ENCODE measurements at regions not wholly inside any gene's neighbourhood (a gene's known extent, or its start where the extent isn't known, plus 50 kb on each side); places are given as distances from the start of the nearest gene placed in this dataset.
A peak's percentile ranks its signal among the peaks of the same experiment; 100 is the strongest.

GRCh38 chr10:32166365-32166764, 110.1 kb upstream of the KIF5B start:
- H2AFZ ChIP-seq (ENCODE audit: low read depth, low read length): no peak overlapping the region
- FAIRE-seq: no peak
- no peak for ATAC-seq
- H3K9me1 ChIP-seq (ENCODE audit: control insufficient read depth, insufficient read depth, low read length): no peaks in the 10 kb centered on the region
- H4K20me1 ChIP-seq (replicated peaks; ENCODE audit: control insufficient read depth, insufficient read depth, low read length): no peaks in the 10 kb centered on the region
- H3K4me3 ChIP-seq: no peak overlapping the region
- H3K4me2 ChIP-seq (ENCODE audit: insufficient read depth, low read length): no peak overlapping the region
- TF ChIP-seq ZNF253 (CRISPR knock-in tag; conservative IDR thresholded peaks at IDR 0.05) (no peak), ZBTB26 (CRISPR knock-in tag; IDR thresholded peaks at IDR 0.05) (no peak), ZNF311 (CRISPR knock-in tag; IDR thresholded peaks at IDR 0.05) (no peak)
- no peaks in the 10 kb centered on the region for H3K9me3 ChIP-seq (replicated peaks; ENCODE audit: control insufficient read depth, insufficient read depth, low read depth, low read length)
- H3K4me1 ChIP-seq (replicated peaks in 1 of 2; ENCODE audit: control insufficient read depth in 2 of 2, insufficient read depth in 2 of 2, low read length in 2 of 2): no peaks in the 10 kb centered on the region; a peak in 1 of 5 replicates
- peaks cover 20 to 44% of the 10 kb centered on the region in 2 experiments; a peak in 4 of 5 replicates for H3K27me3 ChIP-seq (ENCODE audit: control insufficient read depth in 2 of 2, insufficient read depth in 2 of 2, low read length in 2 of 2)
- intact Hi-C loops (cut with micrococcal nuclease) (no loop called here), in situ Hi-C loops (cut with MboI) (no loop called here)
- no peak for DNase-seq (ENCODE audit: extremely low read depth in 1 of 4, low spot score in 3 of 4)
- CTCF ChIA-PET (ENCODE audit: low intra/inter-chr PET ratio): no interaction called here
- no peak overlapping the region for H3K27ac ChIP-seq (ENCODE audit: extremely low read depth, low read depth, low read length)
- H3K36me3 ChIP-seq (ENCODE audit: control insufficient read depth, insufficient read depth, low read length): no peaks in the 10 kb centered on the region
- no TSS peak for BruUV-seq (replicated peaks)
- no peak overlapping the region for H3K9ac ChIP-seq (ENCODE audit: insufficient read depth in 1 of 2, low read depth in 2 of 2, low read length in 2 of 2)
- POLR2A ChIA-PET: no interaction called here
- H3K79me2 ChIP-seq (ENCODE audit: control insufficient read depth, insufficient read depth, low read length): no peaks in the 10 kb centered on the region

- no peaks in the 10 kb centered on the region for H3K9me3 ChIP-seq (replicated peaks; ENCODE audit: control insufficient read depth, insufficient read depth, low read depth, low read length)
- intact Hi-C loops (cut with micrococcal nuclease): no loop called here
- H3K9me1 ChIP-seq (ENCODE audit: control insufficient read depth, insufficient read depth, low read length): no peaks in the 10 kb centered on the region
- TF ChIP-seq CEBPG (CRISPR knock-in tag; IDR thresholded peaks at IDR 0.05): no peak
- 0 out of 4 replicates have a peak, but pooled peaks of 1 of the 2 experiments have one; percentile 18 for TF ChIP-seq CEBPG (tag; conservative IDR thresholded peaks at IDR 0.05 in 1 of 2, IDR thresholded peaks at IDR 0.05 in 1 of 2)
- TF ChIP-seq ZNF175 (CRISPR knock-in tag; IDR thresholded peaks at IDR 0.05; ENCODE audit: low read depth): no peak
- TF ChIP-seq ZNF174 (CRISPR knock-in tag; IDR thresholded peaks at IDR 0.05): no peak
- H3K27ac ChIP-seq (ENCODE audit: extremely low read depth, low read depth, low read length): no peak overlapping the region
- CTCF ChIA-PET (ENCODE audit: low intra/inter-chr PET ratio): no interaction called here
- no peak for FAIRE-seq
- 2% methylated on average over 6 of the region's 9 CpGs for WGBS (ENCODE audit: insufficient coverage, low coverage, missing lambda C conversion rate)
- H4K20me1 ChIP-seq (replicated peaks; ENCODE audit: control insufficient read depth, insufficient read depth, low read length): no peaks in the 10 kb centered on the region
- H3K9ac ChIP-seq (ENCODE audit: insufficient read depth in 1 of 2, low read depth in 2 of 2, low read length in 2 of 2): no peak overlapping the region
- no TSS peak for BruUV-seq (replicated peaks)
- no peak for DNase-seq (ENCODE audit: extremely low read depth in 1 of 4, low spot score in 3 of 4)
- H3K79me2 ChIP-seq (ENCODE audit: control insufficient read depth, insufficient read depth, low read length): no peaks in the 10 kb centered on the region
- H3K4me3 ChIP-seq: no peak overlapping the region
- no peaks in the 10 kb centered on the region for H3K36me3 ChIP-seq (ENCODE audit: control insufficient read depth, insufficient read depth, low read length)
- no peak; the same call in 2 of the 3 replicates for ATAC-seq
- POLR2A ChIA-PET: no interaction called here
- in situ Hi-C loops (cut with MboI): no loop called here
- no peaks in the 10 kb centered on the region; a peak in 1 of 5 replicates for H3K4me1 ChIP-seq (replicated peaks in 1 of 2; ENCODE audit: control insufficient read depth in 2 of 2, insufficient read depth in 2 of 2, low read length in 2 of 2)
- peaks cover 31 to 59% of the 10 kb centered on the region in 2 experiments for H3K27me3 ChIP-seq (ENCODE audit: control insufficient read depth in 2 of 2, insufficient read depth in 2 of 2, low read length in 2 of 2)
- no peak overlapping the region for H3K4me2 ChIP-seq (ENCODE audit: insufficient read depth, low read length)
- no peak overlapping the region for H2AFZ ChIP-seq (ENCODE audit: low read depth, low read length)
These were observed 107.5 kb upstream of the KIF5B start for GRCh38 chr10:32163762-32164148.

Data from K562 (cell line).